ENCODE measurements at regions not wholly inside any gene's neighbourhood (a gene's known extent, or its start where the extent isn't known, plus 50 kb on each side); places are given as distances from the start of the nearest gene placed in this dataset.

DNA sequence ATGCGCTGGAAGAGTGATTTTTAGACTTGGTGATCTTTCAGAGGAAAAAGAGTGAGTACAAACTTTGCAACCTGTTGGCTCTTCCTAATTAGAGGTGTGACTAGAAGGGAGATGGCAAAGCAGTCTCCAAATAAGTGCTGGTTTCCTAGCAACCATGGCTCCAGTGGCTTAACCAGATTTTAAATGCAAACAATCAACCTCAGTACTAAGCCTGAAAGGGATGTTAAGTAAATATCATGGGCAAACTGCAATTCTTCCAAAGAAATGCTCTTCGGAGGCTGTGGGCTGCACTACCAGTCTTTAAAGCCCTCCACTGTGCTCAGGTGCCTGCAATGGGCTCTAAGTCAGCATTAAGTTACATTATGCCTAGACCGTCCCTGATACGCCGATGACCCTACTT is 678.1 kb upstream of the CCDC54 start:
- no peak for DNase-seq (ENCODE audit: low read depth)

DNA sequence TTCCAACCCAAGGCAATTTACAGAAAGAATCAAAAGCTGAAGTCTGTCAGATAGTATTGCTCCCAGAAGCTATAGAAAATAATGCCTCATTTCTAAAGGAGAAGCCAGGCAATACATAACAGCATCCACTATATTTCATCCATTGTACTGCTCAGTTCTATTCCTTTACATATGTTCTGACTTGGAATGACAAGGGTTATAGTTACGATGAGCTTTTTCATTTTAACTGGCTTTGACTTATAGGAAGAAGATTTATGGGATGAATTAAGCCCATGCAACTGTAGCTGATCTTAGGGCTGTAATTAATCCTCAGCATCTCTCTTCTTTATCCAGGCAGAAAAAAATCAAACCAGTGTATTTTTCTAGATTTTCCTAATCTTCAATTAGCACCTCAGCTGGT is 676.3 kb upstream of the CCDC54 start:
- DNase-seq (ENCODE audit: low read depth): no peak

DNA sequence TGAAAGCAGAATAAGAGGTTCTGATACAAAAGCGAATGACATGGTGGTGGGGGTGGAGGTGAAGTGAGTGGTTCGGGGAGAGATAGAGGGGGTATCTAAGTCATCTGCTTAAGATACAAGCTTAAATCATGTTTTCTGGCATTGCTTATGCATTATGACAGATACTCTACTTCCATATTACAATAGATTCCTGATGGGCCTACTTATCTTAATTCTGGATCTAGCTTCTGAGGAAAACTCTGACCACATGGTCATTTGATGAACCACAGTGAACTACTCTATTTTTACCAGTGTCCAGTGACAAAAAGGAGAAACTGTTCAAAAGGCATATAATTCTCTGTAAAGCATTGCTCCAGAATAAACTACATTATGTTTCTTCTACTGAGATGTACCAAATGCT is 673.7 kb upstream of the CCDC54 start:
- DNase-seq (ENCODE audit: low read depth): no peak

DNA sequence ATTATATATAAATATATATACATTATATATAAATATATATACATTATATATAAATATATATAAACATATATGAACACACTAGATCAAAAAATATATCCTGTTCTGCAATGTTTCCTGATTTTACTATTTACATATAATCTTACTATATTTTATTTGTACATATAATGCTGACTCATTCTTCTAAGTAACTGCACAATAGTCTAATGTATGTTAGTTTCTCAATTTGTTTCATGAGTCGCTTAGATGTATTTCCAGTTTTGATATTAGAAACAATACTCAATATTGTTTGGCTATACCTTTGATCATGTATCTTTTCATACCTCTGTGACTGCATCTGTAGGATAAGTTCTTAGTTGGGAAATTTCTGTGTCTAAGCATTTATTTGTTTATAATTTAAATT is 669.9 kb upstream of the CCDC54 start:
- no peak for DNase-seq (ENCODE audit: low read depth)

DNA sequence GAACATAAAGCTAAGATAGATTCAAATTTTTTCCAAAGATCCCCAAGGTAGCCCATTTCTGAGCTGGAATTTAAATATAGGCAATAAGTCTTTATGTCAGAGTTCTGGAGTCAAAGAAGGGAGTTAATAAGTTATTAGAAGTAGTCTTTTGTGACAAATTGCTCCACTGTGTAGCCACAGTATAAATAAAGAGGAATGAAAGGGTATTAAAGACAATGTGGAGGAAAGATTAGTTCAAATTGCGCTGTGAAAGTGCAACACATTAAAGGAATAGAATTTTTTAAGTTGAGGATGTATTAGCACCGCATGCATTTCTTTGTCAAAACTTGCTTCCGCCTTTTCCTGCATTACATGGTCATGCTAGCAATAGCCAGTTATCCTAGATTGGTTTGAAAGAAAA is 666.6 kb upstream of the CCDC54 start:
- no peak for DNase-seq (ENCODE audit: low read depth)

DNA sequence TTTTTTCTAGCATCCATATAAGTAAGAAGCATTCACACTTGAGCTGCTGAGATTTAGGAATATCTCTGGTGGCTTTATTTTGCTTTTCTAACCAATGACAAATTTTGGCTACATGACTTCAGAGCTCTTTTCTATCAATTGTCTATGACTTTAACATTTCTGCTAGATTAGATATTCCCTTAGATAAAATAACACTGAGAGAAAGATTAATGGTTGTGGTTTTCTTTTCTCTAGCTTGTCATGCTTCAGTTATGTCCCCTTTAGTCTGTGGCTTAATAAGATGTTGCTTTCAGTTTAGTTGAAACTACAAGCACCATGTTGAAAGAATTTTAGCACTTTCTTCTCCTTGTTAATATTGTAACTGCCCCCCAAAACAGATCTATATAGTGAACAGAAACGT is 665.6 kb upstream of the CCDC54 start:
- DNase-seq (ENCODE audit: low read depth): no peak

DNA sequence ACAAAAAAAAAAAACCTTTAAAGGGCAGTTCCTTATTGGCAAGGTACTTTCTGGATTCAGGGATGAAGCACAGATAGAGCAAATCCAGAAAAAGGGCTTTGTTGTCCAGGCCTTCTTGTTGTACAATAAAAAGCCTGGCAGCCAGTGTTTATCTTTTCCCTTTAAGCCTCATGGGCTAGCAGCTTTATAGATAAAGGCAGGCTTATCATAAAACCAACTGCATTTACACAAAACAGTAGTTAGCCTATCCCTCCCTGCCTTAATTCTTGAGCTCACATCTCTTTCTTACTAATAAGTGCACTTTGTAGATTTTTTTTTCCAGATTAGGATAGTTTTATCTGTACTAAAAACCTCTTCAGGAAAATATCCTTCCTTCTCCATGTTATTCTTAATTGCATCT is 662.8 kb upstream of the CCDC54 start:
- no peak for DNase-seq (ENCODE audit: low read depth)

DNA sequence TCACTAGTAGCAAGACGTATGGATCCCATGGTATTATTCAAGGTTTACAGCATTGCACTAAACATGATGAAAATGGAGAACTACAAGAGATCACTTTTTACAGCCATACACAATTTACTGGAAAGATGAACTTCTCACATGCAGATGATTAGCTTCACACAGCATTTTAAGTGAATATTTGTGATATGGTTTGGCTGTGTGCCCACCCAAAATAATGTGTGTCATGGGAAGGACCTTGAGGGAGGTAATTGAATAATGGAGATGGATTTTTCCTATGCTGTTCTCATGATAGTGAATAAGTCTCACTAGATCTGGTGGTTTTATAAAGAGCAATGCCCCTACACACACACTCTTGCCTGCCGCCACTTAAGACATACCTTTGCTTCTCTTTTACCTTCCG is 662.0 kb upstream of the CCDC54 start:
- no peak for DNase-seq (ENCODE audit: low read depth)

DNA sequence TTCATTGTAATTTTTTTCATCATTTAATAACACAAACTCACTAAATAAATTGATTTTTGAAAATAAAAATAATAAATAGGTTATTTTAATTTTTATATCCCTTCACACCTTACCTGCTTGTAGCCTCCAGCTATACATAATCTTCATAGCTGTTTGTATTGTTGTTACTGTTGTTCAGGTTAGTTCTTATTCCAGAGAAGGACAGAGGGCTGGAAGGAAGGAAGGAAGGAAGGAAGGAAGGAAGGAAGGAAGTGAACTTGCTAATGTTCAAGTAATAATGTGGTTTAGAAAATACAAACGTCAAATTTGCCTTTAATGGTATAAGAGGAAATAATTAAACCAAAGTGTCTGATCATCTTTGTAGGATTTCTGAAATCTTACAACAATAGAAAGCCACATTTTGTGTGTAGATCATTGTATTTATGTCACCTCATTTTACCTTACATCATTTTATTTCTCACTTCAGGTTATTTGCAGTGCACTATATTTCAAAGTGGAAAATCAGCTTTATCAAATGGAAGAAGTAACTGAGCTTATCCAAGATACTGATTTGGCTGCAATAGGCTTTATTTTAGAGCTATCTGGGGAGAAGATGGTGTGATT is 660.0 kb upstream of the CCDC54 start:
- no peak for DNase-seq (ENCODE audit: low read depth)

DNA sequence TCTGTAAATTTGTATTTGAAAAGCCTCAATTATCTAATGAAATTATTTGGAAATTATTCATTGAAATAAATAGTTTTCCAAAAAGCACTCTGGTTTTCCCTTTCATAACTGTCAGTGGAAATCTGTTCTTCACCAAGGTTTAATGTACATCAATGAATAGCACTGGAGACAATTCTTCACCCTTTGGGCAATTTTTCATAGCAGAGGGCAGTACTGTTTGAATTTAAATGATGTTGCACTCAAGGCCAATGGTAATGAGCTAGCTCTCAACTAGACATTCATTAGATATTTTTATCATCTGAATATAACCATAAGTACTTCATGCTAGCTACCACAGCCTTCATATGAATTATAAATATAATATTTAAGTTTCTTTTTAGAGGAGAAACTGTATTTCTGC is 658.2 kb upstream of the CCDC54 start:
- no peak for DNase-seq (ENCODE audit: low read depth)

DNA sequence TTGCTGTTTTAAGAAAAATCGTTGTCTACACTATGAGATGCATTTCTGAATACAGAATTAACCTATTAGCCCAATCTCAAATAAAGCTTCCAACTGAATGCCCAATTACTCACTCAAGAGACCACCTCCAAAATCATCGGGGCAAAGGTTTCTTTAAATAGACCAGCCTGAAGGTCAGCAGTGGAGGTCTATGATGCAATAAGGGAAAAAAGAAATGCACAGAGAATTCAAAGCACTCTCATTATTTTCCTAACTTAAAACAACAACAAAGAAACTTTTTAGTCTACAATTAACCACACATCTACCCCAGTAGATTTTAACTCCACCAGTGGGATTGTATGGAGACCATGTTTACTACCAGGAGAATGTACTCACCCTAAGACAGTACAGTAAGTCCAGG is 657.7 kb upstream of the CCDC54 start:
- DNase-seq (ENCODE audit: low read depth): no peak

DNA sequence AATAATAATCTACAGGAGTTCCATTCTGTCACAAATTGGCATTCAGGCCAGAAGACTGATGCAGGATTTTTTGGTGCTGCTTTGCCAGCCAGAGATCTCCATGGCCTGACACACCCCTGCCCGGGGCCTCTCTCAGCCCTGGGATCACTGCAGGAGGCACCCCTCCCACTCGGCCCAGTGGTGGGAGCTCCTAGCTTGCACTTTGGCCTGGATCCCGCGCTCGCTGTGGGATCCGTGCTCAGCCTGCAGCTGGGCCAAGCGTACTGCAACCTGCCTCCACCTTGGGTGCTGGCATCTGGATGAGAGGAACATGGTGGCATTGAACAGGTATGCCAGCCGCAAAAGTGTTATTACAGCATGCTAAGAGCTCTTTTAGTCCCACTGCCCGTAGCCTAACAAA is 656.7 kb upstream of the CCDC54 start:
- no peak for DNase-seq (ENCODE audit: low read depth)

DNA sequence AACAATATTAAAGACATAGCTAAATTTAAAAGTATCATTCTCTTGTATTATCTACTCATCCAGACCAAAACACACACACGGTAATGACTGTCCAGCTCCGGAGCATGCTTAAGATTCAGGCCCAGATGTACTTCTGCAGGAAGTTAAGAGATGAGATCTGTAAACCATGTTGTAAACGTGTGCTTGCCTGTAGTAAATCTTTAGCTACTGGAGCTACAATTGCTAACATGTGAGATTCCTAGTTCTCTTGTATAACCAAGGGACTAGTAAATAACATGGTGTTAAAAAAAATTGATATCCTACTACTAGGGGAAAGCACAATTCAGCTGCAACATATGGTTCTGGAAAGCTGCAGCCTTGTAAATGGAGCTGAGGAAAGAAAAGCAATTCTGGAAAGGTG is 651.7 kb upstream of the CCDC54 start:
- DNase-seq (ENCODE audit: low read depth): no peak

DNA sequence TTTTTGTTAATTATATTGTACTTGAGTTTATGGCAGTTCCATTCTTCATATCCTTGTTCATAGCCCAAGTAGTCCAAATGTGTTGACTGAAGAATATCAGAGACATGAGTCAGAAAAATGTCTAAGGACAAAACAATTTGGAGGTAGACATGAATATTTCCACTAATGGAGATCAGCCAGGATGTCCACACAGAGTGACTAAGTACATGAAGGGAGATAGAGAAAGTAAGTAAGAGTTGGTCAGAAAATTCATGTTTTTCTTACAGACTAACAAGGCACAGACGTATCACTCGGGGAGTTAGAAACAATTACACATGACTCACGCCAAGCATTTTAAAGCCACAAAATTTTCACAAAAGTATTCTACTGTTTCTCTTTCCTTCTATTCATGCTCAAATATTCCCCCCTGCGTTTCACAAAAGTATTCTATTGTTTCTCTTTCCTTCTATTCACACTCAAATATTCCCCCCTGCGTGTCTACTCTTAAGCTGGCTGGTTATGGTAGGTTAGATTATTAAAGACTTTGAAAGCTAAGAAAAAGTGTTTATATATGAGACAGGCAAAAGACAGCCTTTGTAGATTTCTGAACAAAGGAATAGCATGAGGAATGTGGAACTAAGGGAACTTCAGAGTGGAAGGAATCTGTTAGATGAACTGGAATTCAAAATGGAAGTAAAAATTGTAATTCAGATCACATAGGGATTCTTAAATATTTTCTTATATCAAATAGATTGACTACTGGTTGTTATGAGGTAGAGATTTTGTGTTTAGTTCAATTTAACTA is 648.7 kb upstream of the CCDC54 start:
- peak; percentile 98 for DNase-seq (ENCODE audit: low read depth)

DNA sequence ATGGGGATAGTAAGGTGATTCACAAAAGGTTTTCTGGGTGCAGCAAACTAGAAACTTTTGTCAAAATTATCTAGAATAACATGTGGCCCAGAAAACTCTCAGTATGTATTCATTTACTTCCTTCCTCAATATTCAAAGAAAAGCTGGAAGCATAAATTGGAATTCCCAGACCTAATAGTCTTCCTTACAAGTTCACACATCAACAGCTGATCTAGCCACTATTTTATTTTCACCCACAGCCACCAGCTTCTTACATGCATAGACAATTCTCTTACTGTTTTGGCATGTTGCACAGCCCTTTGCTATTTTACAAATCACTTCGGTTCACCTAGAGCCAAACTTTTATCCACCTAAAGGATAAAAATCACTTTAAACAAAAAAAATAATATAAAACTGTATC is 647.8 kb upstream of the CCDC54 start:
- DNase-seq (ENCODE audit: low read depth): no peak

DNA sequence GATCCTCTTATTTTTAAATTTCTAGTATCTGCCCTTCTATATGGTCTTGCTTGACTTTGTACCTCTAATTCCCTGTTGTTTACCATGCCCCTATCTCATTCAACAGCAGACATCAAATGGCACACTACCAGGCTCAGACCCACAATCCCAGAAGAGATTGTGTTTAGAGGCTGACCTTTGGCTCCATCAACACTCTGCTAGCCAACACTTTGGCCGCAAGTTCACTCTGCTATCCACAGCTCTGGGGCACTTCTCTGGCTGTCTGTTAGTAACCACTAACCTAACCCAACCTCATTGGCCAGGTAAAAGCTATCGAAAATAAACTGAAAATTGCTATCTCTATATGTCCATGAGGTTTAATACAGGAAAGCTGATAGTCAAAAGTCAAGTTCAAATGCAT is 646.0 kb upstream of the CCDC54 start:
- DNase-seq (ENCODE audit: low read depth): no peak

DNA sequence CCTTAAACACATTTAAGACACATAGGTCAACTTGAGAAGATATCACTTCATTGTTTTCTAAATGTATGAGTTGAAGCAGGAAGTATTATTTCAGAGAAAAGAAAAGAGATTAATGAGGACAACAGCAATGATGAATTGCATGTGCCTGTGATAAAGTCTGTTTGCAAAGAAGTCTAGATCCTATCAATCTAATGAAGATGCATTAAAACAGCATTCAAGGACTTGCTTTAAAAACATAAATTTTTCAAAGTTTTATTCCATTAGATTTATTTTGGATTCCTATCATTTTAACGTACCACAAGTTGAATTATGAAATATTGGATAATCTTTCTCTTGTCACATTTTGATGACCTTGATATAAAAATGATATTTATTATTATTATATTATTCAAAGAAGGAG is 642.5 kb upstream of the CCDC54 start:
- no peak for DNase-seq (ENCODE audit: low read depth)

DNA sequence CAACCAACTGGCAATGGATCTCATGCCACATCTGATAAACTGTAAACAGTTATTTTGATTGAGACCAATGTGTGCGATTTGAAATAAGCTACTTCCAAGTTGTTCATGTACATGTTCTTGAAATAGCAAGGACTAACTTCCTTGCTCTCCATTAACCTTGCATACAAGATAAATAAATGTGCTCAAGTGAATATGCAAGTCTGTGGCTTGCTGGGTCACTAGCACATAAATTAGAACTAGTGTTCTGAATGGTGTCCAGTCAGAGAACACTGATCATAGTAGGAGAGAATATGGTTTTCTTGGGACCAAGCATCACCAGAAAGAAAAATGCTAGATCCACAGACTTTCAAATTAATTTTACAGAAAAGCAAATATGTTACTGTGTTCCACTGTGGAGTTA is 640.0 kb upstream of the CCDC54 start:
- DNase-seq (ENCODE audit: low read depth): no peak

DNA sequence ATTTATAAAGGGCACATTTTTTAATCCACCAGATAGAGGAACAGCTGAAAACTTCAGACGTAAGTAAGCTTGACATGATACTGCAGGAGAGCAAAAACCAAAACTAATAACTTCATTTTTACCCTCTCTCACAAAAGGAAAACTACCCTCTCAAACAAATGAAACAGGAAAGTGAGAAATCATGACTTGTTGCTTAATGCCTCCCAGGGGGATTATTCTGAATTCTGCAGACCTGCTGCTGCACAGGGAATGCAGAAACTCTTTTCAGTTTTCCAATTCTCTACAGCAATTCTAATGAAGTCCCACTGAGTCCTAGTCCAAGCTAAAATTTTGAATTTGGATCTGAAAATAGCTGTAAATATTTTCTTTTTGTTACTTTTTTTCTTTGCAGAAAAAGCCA is 637.1 kb upstream of the CCDC54 start:
- DNase-seq (ENCODE audit: low read depth): no peak

DNA sequence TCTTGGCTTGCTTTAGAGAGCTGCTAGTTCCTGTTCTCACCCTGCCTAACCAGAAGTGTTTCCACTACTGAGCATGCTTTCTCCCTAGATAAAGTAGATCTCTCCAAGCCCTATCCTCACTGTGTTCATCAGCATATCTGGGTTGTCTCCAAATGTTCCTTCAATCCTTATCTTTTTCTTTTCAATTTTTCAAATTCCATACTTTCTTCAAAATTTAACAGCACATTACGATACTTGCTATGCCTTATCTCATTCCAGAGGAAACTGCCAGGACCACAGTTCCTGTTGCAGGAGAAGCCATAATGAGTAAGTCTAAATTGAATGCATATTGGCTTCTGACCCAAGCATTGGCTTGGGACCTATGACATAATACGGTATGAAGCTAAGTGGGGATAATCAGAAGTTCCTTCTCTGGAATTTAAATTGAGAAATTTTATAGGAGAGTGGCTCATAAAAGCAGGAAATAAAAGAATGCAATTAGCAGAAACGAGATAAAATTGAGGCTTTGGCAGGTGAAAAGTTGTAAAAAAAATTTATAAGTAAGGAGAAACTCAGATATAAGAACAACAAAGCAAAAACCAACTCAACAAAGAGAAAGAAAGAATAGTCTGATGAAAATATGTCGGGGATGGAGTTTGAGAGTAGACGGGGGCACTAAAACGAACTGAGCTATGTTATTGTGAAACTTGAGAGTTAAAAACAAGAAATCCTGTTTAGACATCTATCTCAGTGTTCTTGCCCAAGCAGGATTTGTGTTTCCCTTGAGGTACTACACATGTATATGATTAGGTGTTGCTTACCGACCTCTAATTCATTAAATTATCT is 631.7 kb upstream of the CCDC54 start:
- peak; percentile 63 for DNase-seq (ENCODE audit: low read depth)

DNA sequence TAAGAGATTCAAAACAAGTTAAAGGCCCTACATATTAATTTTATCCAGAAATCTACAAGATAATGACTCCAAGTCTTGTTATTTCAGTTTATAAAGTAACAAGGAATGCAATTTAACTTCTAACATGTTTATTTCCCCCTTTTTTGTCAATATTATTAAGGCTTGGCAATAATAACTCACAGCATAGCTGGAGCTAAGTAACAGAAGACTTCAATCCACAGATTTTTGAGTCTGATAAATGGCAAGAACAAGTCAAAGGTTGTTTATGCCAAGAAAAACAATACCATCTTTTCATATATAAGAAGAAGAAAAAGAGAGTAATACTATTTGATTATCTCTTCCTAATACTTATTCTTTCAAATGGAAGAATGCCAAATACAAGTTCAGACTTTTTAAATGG is 631.0 kb upstream of the CCDC54 start:
- DNase-seq (ENCODE audit: low read depth): no peak

DNA sequence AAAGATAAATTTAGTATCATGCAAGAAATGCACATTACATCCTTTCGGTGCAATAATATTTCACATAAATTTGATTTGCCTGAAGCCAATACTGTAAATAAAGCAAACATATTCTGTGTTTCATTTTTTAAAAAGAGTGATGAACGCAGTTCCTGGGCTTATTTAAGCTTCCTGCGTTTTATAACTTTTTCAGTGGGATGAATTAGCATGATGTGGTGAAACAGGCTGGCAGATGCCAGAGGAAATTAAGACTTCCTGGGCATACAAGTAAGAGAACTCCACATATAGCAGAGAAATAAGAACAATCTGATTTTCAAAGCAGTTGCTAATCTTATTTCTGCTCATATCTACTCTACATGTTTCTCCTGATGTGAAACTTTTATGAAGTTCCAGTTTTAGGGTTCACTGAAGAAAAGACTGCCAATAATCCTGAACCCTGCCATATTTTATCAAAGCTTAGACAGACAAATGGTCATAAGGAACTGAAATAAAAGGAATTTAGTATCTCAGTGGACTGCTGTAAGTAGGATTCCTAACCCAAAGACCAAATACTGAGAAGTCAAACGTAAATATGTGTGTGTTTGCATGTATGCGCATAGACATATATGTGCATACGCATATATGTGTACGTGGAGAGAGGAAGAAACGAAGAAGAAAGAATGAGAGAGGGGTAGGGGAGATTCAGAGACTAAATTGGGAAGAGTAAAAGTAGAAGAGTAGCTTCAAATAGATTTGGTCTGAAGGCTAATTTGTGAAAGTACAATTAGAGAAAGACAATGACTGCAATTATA is 628.6 kb upstream of the CCDC54 start:
- DNase-seq (ENCODE audit: low read depth): no peak

DNA sequence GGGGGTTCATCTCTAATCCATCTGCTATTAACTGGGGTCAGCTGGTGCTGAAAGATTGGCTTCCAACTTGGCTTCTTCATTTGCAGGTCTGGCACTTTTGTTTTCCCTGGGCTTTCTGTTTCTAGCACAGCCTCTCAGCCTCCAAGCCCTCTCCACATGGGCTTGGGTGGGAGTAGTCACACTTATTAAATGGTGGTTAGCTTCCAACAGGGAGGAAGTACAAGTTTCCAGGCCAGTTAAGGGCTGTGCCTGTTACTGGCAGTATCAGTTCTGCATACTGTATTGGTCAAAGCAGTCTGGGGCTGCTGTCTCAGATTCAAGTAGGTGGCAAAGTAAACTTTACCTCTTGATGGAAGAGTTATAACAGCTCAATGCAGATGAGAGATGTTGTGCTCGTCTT is 627.1 kb upstream of the CCDC54 start:
- DNase-seq (ENCODE audit: low read depth): no peak

Measured in HS-5 (cell line).